Esophagus squamous epithelium (tissue), 5 donors: ENCODE measurements at regions not wholly inside any gene's neighbourhood (a gene's known extent, or its start where the extent isn't known, plus 50 kb on each side); places are given as distances from the start of the nearest gene placed in this dataset.

ENCODE experiments used
- DNase-seq: peaks from one replicate; lab custom pipeline; 2025; lab: John Stamatoyannopoulos, UW
- H3K27ac ChIP-seq, 4 donors: fragments of 200-600 bp; sonication (generic); one replicate each; pipeline ENCODE4 v1.5.1; 2016 to 2019; ENCODE audit warnings: mild to moderate bottlenecking in 1 of 4
- H3K27me3 ChIP-seq, 4 donors: fragments of 200-600 bp; sonication (generic); 1 replicate in 3 of 4; 2 replicates in 1 of 4; pipeline versions ENCODE4 v1.5.1 to v1.6.0; 2017 to 2021; ENCODE audit warnings: antibody characterized with exemption in 1 of 4
- H3K36me3 ChIP-seq, 3 donors: fragments of 200-600 bp; sonication (generic); one replicate each; pipeline ENCODE4 v1.5.1; 2016 to 2019
- H3K4me1 ChIP-seq, 3 donors: fragments of 200-600 bp; sonication (generic); one replicate each; pipeline ENCODE4 v1.5.1; 2017 to 2019
- H3K4me3 ChIP-seq, 4 donors: fragments of 200-600 bp; sonication (generic); 1 replicate in 3 of 4; 2 replicates in 1 of 4; pipeline ENCODE4 v1.5.1; 2016 to 2019; ENCODE audit warnings: mild to moderate bottlenecking in 2 of 4, moderate library complexity in 1 of 4
- H3K9me3 ChIP-seq, 3 donors: fragments of 200-600 bp; sonication (generic); one replicate each; pipeline ENCODE4 v1.5.1; 2016 to 2019
- POLR2A ChIP-seq, 4 donors: fragments of 450-650 bp; IDR thresholded peaks; one replicate each; pipeline ENCODE4 v1.6.1; 2017; ENCODE audit warnings: antibody characterized with exemption in 4 of 4, mild to moderate bottlenecking in 4 of 4, moderate library complexity in 3 of 4
- WGBS, 2 donors: methylation state at CpG; one replicate each; pipeline ENCODE4 v1.1.5; 2018; 5-methylcytosine and 5-hydroxymethylcytosine counted together
- intact Hi-C: fragments of 100-400 bp; cut with DNase I; formaldehyde crosslinking; loops from one replicate; pipeline ENCODE4 v1.15.0; 2022
- TF ChIP-seq, protein P1 (sequence below), 6 experiments: fragments of 450-650 bp in 4 of 6; fragments of 200-600 bp in 2 of 6; sonication (generic) in 2 of 6; IDR thresholded peaks; one replicate each; pipeline ENCODE4 v1.5.1; 2016 to 2019; ENCODE audit warnings: antibody characterized with exemption in 6 of 6, mild to moderate bottlenecking in 4 of 6, moderate library complexity in 4 of 6
- donor health status: DM: yes; HTN: yes; CAD: no.

DNA sequence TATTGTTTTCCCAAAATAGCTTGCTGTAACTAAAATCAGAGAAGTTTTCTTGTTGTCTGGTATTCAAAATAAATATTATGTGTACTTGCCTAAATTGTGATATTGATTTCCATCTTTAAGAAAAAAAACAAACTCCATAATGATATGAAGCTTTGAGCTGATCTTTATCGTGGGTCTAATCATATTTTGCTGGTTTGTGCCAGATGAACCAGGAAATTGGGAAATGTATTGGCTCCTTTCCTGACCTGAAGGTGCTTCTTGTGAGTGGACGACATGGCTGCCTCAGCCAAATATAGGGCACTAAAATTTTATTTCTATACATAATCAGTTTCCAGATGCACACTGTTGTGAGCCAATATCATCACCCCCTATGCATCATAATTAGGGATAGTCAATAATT is 113.3 kb downstream of the DIPK2A start:
- Histone ChIP-seq H3K4me3 (no peak overlapping the region), H3K4me1 (peaks cover 0 to 12% (median 0%) of the 10 kb centered on the region in 3 donors), H3K27ac (no peak overlapping the region), H3K27me3 (no peaks in the 10 kb centered on the region), H3K9me3 (no peaks in the 10 kb centered on the region), H3K36me3 (no peaks in the 10 kb centered on the region)
- intact Hi-C loops: no loop called here
- TF ChIP-seq, protein P1, sequence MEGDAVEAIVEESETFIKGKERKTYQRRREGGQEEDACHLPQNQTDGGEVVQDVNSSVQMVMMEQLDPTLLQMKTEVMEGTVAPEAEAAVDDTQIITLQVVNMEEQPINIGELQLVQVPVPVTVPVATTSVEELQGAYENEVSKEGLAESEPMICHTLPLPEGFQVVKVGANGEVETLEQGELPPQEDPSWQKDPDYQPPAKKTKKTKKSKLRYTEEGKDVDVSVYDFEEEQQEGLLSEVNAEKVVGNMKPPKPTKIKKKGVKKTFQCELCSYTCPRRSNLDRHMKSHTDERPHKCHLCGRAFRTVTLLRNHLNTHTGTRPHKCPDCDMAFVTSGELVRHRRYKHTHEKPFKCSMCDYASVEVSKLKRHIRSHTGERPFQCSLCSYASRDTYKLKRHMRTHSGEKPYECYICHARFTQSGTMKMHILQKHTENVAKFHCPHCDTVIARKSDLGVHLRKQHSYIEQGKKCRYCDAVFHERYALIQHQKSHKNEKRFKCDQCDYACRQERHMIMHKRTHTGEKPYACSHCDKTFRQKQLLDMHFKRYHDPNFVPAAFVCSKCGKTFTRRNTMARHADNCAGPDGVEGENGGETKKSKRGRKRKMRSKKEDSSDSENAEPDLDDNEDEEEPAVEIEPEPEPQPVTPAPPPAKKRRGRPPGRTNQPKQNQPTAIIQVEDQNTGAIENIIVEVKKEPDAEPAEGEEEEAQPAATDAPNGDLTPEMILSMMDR (IDR thresholded peaks at IDR 0.05): no peak
- no peak for DNase-seq
- 36 to 39% methylated on average over 2 of the region's 2 CpGs for WGBS, 2 donors

DNA sequence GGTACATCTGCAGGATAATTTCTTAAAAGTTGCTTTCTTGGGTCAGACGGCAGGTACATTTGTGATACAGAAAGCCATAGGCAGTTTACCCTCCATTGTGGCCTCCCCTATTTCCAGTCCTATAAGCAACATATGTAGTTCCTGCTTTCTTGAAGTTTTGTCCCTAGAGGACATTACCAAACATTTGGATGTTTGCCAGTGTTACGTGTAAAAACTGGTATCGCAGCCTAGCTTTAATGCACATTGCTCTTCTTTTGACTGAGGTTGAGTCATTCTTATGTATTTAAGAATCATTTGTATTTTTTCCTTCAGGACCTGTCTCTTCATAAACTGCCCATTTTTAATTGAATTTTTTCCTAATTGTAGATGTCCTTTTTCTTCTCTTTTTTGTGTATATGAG is 114.3 kb downstream of the DIPK2A start:
- intact Hi-C loops: no loop called here
- H3K27me3 ChIP-seq: no peaks in the 10 kb centered on the region
- peak overlapping the region in 1 of 4 donors; percentile 18 for H3K27ac ChIP-seq
- 20 to 40% methylated on average over 3 of the region's 3 CpGs for WGBS, 2 donors
- TF ChIP-seq, protein P1 (IDR thresholded peaks at IDR 0.05): peak in 1 of 6 experiments; percentile 15
- TF ChIP-seq POLR2A (IDR thresholded peaks at IDR 0.05): no peak
- H3K9me3 ChIP-seq: no peaks in the 10 kb centered on the region
- no peak overlapping the region for H3K4me3 ChIP-seq
- H3K36me3 ChIP-seq: no peaks in the 10 kb centered on the region
- DNase-seq: no peak
- peaks cover 0 to 12% (median 0%) of the 10 kb centered on the region in 3 donors for H3K4me1 ChIP-seq

DNA sequence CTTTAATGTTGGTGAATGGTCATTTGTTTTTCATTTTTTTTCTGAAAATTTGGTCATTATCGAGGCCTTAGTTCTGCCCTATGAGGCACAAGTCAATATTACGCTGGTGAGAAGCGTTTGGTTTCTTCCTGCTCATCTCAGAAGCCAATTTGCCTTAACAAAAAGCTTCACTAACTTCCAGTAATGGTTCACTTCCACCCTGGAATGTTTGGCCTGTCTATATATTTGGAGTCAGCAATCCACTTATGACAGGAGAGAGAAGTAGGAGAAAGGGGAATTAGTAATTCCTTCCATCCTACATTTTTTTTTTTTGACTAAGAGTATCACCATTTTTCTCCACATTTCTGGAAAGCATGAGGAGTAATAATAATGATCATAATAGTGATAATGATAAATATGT is 124.4 kb downstream of the DIPK2A start:
- intact Hi-C loops: no loop called here
- H3K4me1 ChIP-seq: peaks cover 0 to 19% (median 4%) of the 10 kb centered on the region in 3 donors
- no peak overlapping the region for H3K27ac ChIP-seq
- TF ChIP-seq, protein P1 (IDR thresholded peaks at IDR 0.05): no peak
- TF ChIP-seq POLR2A (IDR thresholded peaks at IDR 0.05): no peak
- no peak for DNase-seq
- no peaks in the 10 kb centered on the region for H3K36me3 ChIP-seq
- H3K27me3 ChIP-seq: no peaks in the 10 kb centered on the region
- no peak overlapping the region for H3K4me3 ChIP-seq
- H3K9me3 ChIP-seq: peaks cover 0 to 14% (median 0%) of the 10 kb centered on the region in 3 donors
- WGBS, 2 donors: 49 to 79% methylated on average over 3 of the region's 3 CpGs

DNA sequence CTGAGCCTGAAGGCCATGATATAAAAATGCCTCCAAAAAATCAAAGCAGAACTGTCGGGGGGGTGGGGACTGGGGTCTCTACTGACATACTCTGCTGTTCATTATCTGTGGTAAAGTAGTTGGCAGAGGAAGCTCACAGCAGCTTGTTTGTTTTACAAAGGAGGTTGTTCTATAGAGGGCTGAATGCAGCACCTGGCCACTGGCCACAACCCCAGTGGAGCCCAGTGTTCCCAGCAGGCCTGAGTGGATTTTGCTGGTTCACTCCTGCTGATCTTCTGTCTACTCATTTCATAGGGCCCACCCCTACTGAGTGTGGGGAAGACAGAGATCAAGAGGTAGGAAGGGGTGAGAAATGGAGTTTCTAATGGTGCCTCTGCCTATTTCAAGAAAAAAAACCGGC is 125.5 kb downstream of the DIPK2A start:
- Histone ChIP-seq H3K27me3 (no peaks in the 10 kb centered on the region), H3K36me3 (no peaks in the 10 kb centered on the region), H3K27ac (peak overlapping the region in 1 of 4 donors; percentile 21), H3K9me3 (peaks cover 0 to 14% (median 0%) of the 10 kb centered on the region in 3 donors), H3K4me1 (peaks cover 0 to 19% (median 4%) of the 10 kb centered on the region in 3 donors), H3K4me3 (no peak overlapping the region)
- intact Hi-C loops: no loop called here
- no peak for DNase-seq
- WGBS, 2 donors: 57 to 84% methylated on average over 1 to 2 of the region's 2 CpGs
- TF ChIP-seq, protein P1 (IDR thresholded peaks at IDR 0.05): no peak
- TF ChIP-seq POLR2A (IDR thresholded peaks at IDR 0.05): no peak

DNA sequence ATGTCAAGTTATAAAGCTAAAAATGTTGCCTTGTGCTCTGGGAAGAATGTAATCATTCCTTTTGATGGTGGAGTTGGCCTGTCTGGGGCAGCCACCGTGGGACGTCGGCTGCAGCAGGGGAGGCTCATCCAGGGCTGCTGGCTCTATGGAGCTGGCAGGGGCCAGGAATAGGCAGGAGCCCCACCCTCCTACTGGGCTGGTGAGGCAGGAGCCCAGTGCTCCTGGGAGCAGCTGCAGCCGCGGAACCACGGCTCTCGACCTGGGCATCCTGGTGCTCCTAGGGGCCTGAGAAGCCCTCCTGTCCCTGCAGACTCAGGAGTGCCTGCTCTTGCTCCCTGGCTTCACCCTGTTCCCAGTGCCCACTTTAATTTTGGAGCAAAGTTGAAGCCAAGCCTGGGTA is 127.1 kb downstream of the DIPK2A start:
- H3K27ac ChIP-seq: no peak overlapping the region
- TF ChIP-seq POLR2A (IDR thresholded peaks at IDR 0.05): no peak
- TF ChIP-seq, protein P1 (IDR thresholded peaks at IDR 0.05): no peak
- 86 to 94% methylated on average over 3 to 5 of the region's 7 CpGs for WGBS, 2 donors
- no peak for DNase-seq
- H3K27me3 ChIP-seq: no peaks in the 10 kb centered on the region
- peaks cover 0 to 23% (median 4%) of the 10 kb centered on the region in 3 donors for H3K4me1 ChIP-seq
- H3K36me3 ChIP-seq: no peaks in the 10 kb centered on the region
- intact Hi-C loops: no loop called here
- no peak overlapping the region for H3K4me3 ChIP-seq
- H3K9me3 ChIP-seq: peaks cover 0 to 14% (median 0%) of the 10 kb centered on the region in 3 donors
